Aorta (tissue), 5 donors: ENCODE measurements at regions not wholly inside any gene's neighbourhood (a gene's known extent, or its start where the extent isn't known, plus 50 kb on each side); places are given as distances from the start of the nearest gene placed in this dataset.

ENCODE experiments used
- ATAC-seq: fragments of 200-7000 bp; cut with Tn5 transposase; one replicate; pipeline ENCODE4 v1.9.1; 2022; ENCODE audit warnings: moderate library complexity; ENCODE audit not compliant: low FRiP score
- DNase-seq, 2 donors: peaks; one replicate each; pipeline ENCODE4 v3.0.0-alpha.2; 2020
- H3K27ac ChIP-seq, 2 donors: one replicate each; pipeline ENCODE4 v1.5.1; 2013; ENCODE audit warnings: low read length in 2 of 2, mild to moderate bottlenecking in 2 of 2, moderate library complexity in 2 of 2, control low read depth in 1 of 2, inconsistent platforms in 1 of 2, low read depth in 1 of 2
- H3K27me3 ChIP-seq, 2 donors: one replicate each; pipeline ENCODE4 v1.6.1; 2013; ENCODE audit warnings: control low read depth in 1 of 2, low read length in 1 of 2, mild to moderate bottlenecking in 1 of 2, moderate library complexity in 1 of 2; ENCODE audit not compliant: insufficient read depth in 2 of 2, control insufficient read depth in 1 of 2
- H3K36me3 ChIP-seq, 2 donors: one replicate each; pipeline ENCODE4 v1.6.1; 2013; ENCODE audit warnings: control low read depth in 1 of 2, low read length in 1 of 2, mild to moderate bottlenecking in 1 of 2; ENCODE audit not compliant: insufficient read depth in 2 of 2, control insufficient read depth in 1 of 2
- H3K4me1 ChIP-seq, 2 donors: one replicate each; pipeline ENCODE4 v1.6.1; 2013; ENCODE audit warnings: low read length in 2 of 2, control low read depth in 1 of 2, mild to moderate bottlenecking in 1 of 2, moderate library complexity in 1 of 2; ENCODE audit not compliant: insufficient read depth in 2 of 2, control insufficient read depth in 1 of 2
- H3K4me3 ChIP-seq, 2 donors: one replicate each; pipeline ENCODE4 v1.5.1; 2013; ENCODE audit warnings: low read length in 2 of 2, control low read depth in 1 of 2, mild to moderate bottlenecking in 1 of 2
- H3K9me3 ChIP-seq: one replicate; pipeline ENCODE4 v1.6.1; 2013; ENCODE audit warnings: mild to moderate bottlenecking, low read length; ENCODE audit not compliant: control insufficient read depth
- WGBS, 2 donors: extraction: QIAGEN DNeasy Blood & Tissue Kit; methylation state at CpG; one replicate each; pipeline ENCODE4 v1.1.7; 2013; 5-methylcytosine and 5-hydroxymethylcytosine counted together
- intact Hi-C, 2 donors: fragments of 100-400 bp; cut with DNase I; formaldehyde crosslinking; loops; one replicate each; pipeline versions ENCODE4 v1.14.2 to v1.15.0; 2022
- donor health status: healthy with polysubstance abuse.
- donor health status: Bipolar disorder and iron deficiency.
- donor health status: DM: no; HTN: no; CAD: no.
- donor health status: DM: no; HTN: no; CAD: no.
- donor health status: DM: yes; HTN: yes; CAD: no.

DNA sequence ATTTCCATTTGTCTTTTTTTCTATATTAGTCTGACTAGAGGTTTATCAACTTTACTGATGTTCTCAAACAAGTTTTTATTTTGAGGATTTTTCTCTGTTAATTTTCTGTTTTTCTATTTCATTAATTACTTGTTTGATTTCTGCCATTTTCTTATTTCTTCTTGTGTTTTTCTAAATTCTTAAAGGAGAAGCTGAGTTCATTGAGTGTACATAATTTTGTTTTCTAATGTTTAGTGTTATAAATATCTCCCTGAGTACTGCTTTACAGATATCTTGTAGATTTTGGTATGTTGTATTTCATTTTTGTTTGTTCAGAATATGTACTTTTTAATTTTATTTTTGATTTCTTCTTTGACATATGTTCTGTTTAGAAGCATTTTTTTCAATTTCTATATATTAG, 1404.3 kb upstream of the MIR17HG start:
- ATAC-seq (no peak), DNase-seq (no peak)
- no peaks in the 10 kb centered on the region for H3K27me3 ChIP-seq
- no peak overlapping the region for H3K27ac ChIP-seq
- H3K36me3 ChIP-seq = no peaks in the 10 kb centered on the region
- intact Hi-C loops = no loop called here
- no peaks in the 10 kb centered on the region for H3K4me1 ChIP-seq
- no peaks in the 10 kb centered on the region for H3K9me3 ChIP-seq
- H3K4me3 ChIP-seq = no peak overlapping the region

DNA sequence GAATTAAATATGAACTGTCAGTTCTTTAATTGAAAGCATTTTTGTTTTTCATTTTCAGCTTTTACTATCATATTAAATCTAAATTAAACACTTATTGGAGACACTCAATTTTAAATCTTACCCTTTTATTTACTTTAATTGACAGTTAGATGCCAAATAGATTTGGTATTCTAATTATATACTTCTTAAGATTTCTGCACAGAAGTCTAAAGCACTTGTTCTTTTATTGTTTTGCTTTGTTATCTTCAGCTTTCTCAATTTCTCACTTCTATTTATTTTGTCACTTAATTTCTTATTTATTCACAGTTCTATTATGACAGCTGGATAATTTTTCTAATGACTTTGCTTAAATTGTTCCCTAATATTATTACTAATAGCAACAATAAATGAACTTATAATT, 1397.3 kb upstream of the MIR17HG start:
- Histone ChIP-seq H3K4me1 (no peaks in the 10 kb centered on the region), H3K9me3 (no peaks in the 10 kb centered on the region), H3K27ac (no peak overlapping the region), H3K27me3 (no peaks in the 10 kb centered on the region), H3K36me3 (no peaks in the 10 kb centered on the region), H3K4me3 (no peak overlapping the region)
- ATAC-seq = no peak
- intact Hi-C loops = no loop called here
- no peak for DNase-seq

DNA sequence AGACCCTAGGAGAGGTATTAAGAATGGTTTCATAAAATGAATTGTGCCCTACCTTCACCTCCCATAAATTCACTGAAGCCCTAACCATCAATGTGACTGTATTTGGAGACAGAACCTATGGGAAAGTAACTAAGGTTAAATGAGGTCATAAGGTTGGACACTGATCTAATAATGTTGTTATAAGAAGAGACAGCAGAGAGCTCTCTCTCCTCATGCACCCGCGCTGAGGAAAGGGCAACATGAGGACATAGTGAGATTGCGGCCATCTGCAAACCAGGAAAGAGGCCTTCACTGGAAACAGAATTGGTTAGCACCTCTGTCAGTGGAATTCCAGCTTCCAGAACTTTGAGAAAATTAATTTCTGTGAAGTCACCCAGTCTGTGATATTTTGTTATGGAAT, 1396.1 kb upstream of the MIR17HG start:
- ATAC-seq (no peak), DNase-seq (no peak)
- Histone ChIP-seq H3K27me3 (no peaks in the 10 kb centered on the region), H3K9me3 (no peaks in the 10 kb centered on the region), H3K4me1 (no peaks in the 10 kb centered on the region), H3K36me3 (no peaks in the 10 kb centered on the region), H3K4me3 (no peak overlapping the region), H3K27ac (no peak overlapping the region)
- intact Hi-C loops = no loop called here
- WGBS, 2 donors = 47 to 52% methylated on average over 3 of the region's 3 CpGs

DNA sequence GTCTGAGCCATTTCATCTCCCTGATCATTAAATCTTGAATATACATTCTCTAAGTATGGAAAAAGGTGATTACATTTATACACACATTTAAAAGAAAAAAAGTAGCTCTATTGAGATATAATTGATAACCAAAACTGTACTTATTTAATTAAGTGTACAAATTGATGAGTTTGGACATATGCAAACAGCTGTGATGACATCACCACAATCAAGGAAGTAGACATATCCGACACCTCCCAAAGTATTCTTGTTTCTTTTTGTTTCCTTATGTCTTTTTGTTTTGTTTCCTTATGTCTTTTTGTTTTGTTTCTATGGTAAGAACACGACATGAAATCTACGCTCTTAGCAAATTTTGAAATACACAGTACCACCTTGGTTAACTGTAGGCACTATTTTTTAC, 1393.9 kb upstream of the MIR17HG start:
- Histone ChIP-seq H3K4me1 (no peaks in the 10 kb centered on the region), H3K9me3 (no peaks in the 10 kb centered on the region), H3K27ac (no peak overlapping the region), H3K4me3 (no peak overlapping the region), H3K36me3 (no peaks in the 10 kb centered on the region), H3K27me3 (no peaks in the 10 kb centered on the region)
- WGBS, 2 donors = 79% methylated on average over 3 of the region's 3 CpGs
- ATAC-seq = no peak
- DNase-seq = no peak
- intact Hi-C loops = no loop called here

DNA sequence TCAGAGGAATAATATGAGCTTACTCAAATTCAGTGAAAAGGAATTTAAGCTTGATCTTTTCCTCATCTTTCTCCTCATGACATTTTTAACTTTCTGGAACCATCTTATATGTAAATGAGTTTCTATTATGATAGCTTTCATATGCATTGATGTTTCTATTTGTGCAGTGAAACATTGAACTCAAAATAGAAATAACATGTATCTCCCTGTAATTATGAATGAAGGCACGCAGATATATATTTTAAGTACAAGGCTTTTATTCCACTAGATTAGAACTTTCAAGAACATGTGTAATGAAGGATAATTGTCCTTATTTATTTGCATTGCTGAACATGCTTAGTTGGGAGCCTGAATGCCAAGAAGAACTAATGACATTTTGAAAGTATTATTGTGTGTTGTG, 1391.7 kb upstream of the MIR17HG start:
- ATAC-seq (no peak), DNase-seq (no peak)
- intact Hi-C loops = no loop called here
- H3K4me3 ChIP-seq = no peak overlapping the region
- H3K36me3 ChIP-seq = no peaks in the 10 kb centered on the region
- H3K4me1 ChIP-seq = no peaks in the 10 kb centered on the region
- no peaks in the 10 kb centered on the region for H3K27me3 ChIP-seq
- no peaks in the 10 kb centered on the region for H3K9me3 ChIP-seq
- 78 to 82% methylated on average over 1 of the region's 1 CpG for WGBS, 2 donors
- H3K27ac ChIP-seq = no peak overlapping the region

DNA sequence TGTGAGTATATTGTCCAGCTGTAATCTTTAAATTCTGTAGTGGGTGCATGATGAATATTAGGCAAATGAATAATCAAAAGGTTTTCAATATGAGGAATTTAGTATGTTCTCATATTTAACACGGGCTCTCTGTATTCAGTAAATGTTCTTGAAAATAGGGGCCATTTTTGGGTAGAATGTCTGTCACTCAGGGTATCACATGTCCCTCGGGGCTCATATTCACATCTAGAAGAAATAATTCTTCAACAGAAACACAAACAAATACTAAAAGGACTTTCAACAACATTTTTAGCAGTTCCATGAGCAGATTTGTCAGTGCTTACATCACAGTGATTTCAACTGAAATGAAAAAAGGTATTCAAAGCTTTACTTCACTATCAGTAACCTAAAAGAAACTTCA, 1388.4 kb upstream of the MIR17HG start:
- 16 to 24% methylated on average over 2 of the region's 2 CpGs for WGBS, 2 donors
- H3K4me3 ChIP-seq = no peak overlapping the region
- H3K9me3 ChIP-seq = no peaks in the 10 kb centered on the region
- intact Hi-C loops = no loop called here
- H3K36me3 ChIP-seq = no peaks in the 10 kb centered on the region
- H3K4me1 ChIP-seq = no peaks in the 10 kb centered on the region
- no peak for DNase-seq
- no peak overlapping the region for H3K27ac ChIP-seq
- ATAC-seq = no peak
- no peaks in the 10 kb centered on the region for H3K27me3 ChIP-seq

DNA sequence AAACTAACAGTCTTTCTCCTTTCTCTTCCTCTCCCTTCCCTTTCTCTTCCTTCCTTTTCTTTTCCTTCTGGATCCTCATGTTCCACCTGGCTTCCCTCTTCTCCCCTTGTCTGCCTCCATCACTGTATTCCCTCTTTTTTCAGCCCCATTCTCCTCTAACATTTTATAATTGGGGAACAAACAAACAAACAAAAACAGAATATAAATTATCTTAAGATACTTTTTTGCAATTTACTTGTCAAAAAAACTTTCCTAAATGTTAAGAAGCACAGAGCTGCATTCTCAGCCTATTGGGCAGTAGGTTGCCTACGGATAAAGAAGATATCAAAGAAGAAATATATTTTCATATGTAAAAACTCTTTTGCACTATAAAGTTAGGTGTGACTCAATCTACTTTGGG, 1382.2 kb upstream of the MIR17HG start:
- DNase-seq (no peak), ATAC-seq (no peak)
- H3K27ac ChIP-seq = no peak overlapping the region
- H3K27me3 ChIP-seq = no peaks in the 10 kb centered on the region
- H3K9me3 ChIP-seq = no peaks in the 10 kb centered on the region
- WGBS, 2 donors = 69 to 81% methylated on average over 1 of the region's 1 CpG
- no peaks in the 10 kb centered on the region for H3K4me1 ChIP-seq
- H3K4me3 ChIP-seq = no peak overlapping the region
- intact Hi-C loops = no loop called here
- H3K36me3 ChIP-seq = no peaks in the 10 kb centered on the region

DNA sequence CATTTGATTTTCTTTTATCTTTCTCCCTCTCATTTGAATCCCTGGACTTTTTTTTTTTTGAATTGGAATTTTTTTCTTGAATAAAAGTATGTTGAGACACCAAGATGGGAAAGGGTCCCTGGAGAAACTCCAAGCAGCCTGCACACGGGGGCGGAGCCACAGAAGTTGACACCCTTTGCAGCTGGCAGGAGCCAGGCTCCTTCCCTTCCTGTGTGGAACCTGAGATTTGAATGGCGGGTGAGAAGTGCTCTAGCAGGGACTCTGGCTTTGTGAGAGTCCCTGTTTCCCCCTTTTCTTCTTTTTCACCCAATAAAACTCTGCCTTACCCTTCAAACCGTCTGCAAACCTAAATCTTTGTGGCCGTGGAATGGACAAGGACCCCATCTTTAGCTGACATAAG, 1381.0 kb upstream of the MIR17HG start:
- intact Hi-C loops = no loop called here

DNA sequence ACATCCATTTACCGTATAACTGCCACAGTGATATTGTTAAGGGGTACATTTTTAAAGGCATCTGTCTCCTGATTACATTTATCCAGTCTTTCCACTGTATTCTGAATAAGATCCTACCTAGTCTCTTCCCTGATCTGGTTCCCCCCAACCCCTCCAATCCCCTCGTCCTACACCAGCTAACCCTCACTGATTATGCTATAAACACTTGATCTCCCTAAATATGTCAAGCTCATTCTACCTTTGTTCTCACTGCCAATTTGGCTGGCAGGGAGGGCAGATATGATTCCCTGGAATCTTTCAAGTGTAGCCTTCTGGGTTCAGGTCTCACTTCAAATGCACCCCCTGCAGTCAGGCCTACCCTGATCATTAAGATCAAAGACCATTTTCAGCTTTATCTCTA, 1379.8 kb upstream of the MIR17HG start:
- H3K36me3 ChIP-seq = no peaks in the 10 kb centered on the region
- intact Hi-C loops = no loop called here
- no peak overlapping the region for H3K4me3 ChIP-seq
- DNase-seq (no peak), ATAC-seq (no peak)
- H3K4me1 ChIP-seq = no peaks in the 10 kb centered on the region
- 58 to 71% methylated on average over 2 of the region's 2 CpGs for WGBS, 2 donors
- H3K9me3 ChIP-seq = no peaks in the 10 kb centered on the region
- H3K27ac ChIP-seq = no peak overlapping the region
- H3K27me3 ChIP-seq = no peaks in the 10 kb centered on the region

More for the DNA sequence above, 1381.0 kb upstream of the MIR17HG start:
- no peaks in the 10 kb centered on the region for H3K27me3 ChIP-seq
- DNase-seq (no peak), ATAC-seq (no peak)
- no peaks in the 10 kb centered on the region for H3K36me3 ChIP-seq
- H3K4me3 ChIP-seq = no peak overlapping the region
- H3K9me3 ChIP-seq = no peaks in the 10 kb centered on the region
- no peak overlapping the region for H3K27ac ChIP-seq
- WGBS, 2 donors = 69 to 75% methylated on average over 5 of the region's 5 CpGs
- no peaks in the 10 kb centered on the region for H3K4me1 ChIP-seq

DNA sequence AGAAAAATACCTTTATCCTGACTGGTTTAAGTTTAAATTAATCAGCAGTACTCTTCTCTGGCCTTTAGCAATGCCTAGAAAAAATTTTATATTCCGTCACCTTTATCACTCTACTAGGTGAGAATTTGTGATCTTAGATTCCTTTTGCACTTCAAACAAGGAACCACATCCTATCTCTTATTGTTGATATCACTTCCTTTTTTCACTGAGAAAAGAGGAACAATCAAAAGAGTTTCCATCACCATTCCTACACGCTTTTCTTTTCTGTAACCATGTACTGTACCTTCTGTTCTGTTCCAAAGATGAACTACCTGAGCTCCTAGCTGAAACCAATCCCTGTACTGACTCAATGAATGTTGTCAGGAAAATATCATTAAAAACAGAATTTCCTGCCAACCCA, 1379.0 kb upstream of the MIR17HG start:
- no peaks in the 10 kb centered on the region for H3K4me1 ChIP-seq
- H3K36me3 ChIP-seq = no peaks in the 10 kb centered on the region
- intact Hi-C loops = no loop called here
- no peaks in the 10 kb centered on the region for H3K9me3 ChIP-seq
- H3K4me3 ChIP-seq = no peak overlapping the region
- H3K27ac ChIP-seq = no peak overlapping the region
- no peaks in the 10 kb centered on the region for H3K27me3 ChIP-seq
- no peak for ATAC-seq
- no peak for DNase-seq
- WGBS, 2 donors = 38 to 43% methylated on average over 2 of the region's 2 CpGs
